ENCODE measurements at regions not wholly inside any gene's neighbourhood (a gene's known extent, or its start where the extent isn't known, plus 50 kb on each side); places are given as distances from the start of the nearest gene placed in this dataset.

DNA sequence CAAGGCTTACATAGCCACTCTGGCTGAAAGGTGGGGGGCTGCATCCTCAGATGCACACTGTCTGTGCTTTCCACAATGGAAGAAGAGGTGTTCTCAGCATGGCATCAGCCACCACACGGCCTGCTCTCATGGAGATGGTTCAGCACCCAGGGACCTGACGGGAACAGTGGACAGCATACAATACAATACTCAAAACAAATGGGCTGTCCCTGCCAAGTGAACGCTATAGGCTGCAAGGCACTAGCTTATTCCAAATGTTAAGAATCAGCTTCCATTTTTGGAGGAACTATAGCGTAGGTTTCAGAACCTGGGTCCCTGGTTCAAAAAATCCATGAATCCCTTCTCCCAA is 77.2 kb downstream of the ZNF608 start:
- Mint-ChIP-seq H3K9me3 (no peaks in the 10 kb centered on the region), H3K27me3 (ENCODE audit: low read depth) (no peaks in the 10 kb centered on the region), H3K27ac (peak overlapping the region; percentile 27 to 75 (median 32); a peak in 2 of 7 replicates), H3K4me3 (no peak overlapping the region; a peak in 1 of 5 replicates), H3K4me1 (peaks cover 73 to 84% of the 10 kb centered on the region in 2 experiments), H3K36me3 (ENCODE audit: insufficient read depth in 1 of 3, low read depth in 3 of 3) (peaks cover 3 to 8% (median 7%) of the 10 kb centered on the region in 3 experiments; a peak in 5 of 7 replicates)
- no peak overlapping the region for H3T11ph ChIP-seq (ENCODE audit: low read length)
- no peak overlapping the region for H2AFZ ChIP-seq (ENCODE audit: low read length)
- no peak overlapping the region for H2BK12ac ChIP-seq (ENCODE audit: insufficient read length, low read depth, low read length)
- no peak overlapping the region for H2AK5ac ChIP-seq (ENCODE audit: insufficient read length, low read length)
- H3K4ac ChIP-seq (ENCODE audit: low read depth, low read length), result no peak overlapping the region
- peaks cover 4% of the 10 kb centered on the region for H3K79me1 ChIP-seq (ENCODE audit: insufficient read depth, low read depth, low read length, poor library complexity, severe bottlenecking)
- H3K56ac ChIP-seq (ENCODE audit: insufficient read length, low read depth, low read length), result no peak overlapping the region
- 0 out of 2 replicates have a peak, but pooled peaks cover 1% of the 10 kb centered on the region for H3K27me3 ChIP-seq (ENCODE audit: insufficient read depth, low read length)
- no peaks in the 10 kb centered on the region for H3K23me2 ChIP-seq (ENCODE audit: insufficient read length, low read depth, low read length, poor library complexity, severe bottlenecking)
- H3K9me3 ChIP-seq (ENCODE audit: control insufficient read depth, low read depth, low read length), result no peaks in the 10 kb centered on the region
- DNase-seq, result no peak
- H2BK15ac ChIP-seq (ENCODE audit: low read depth, low read length), result no peak overlapping the region
- no peak overlapping the region for H3K18ac ChIP-seq (ENCODE audit: insufficient read length, low read depth, low read length)
- H3K27ac ChIP-seq (ENCODE audit: insufficient read length, low read depth, low read length), result no peak overlapping the region
- peaks cover 8% of the 10 kb centered on the region for H3K4me1 ChIP-seq (ENCODE audit: insufficient read depth, low read length)
- H3K79me2 ChIP-seq (ENCODE audit: insufficient read depth, low read length), result peaks cover 22% of the 10 kb centered on the region; the same call in 1 of the 2 replicates
- TF ChIP-seq CTCF (conservative IDR thresholded peaks at IDR 0.05), result no peak
- no peaks in the 10 kb centered on the region for H4K20me1 ChIP-seq (ENCODE audit: control insufficient read depth, insufficient read depth, insufficient read length)
- H3K14ac ChIP-seq (ENCODE audit: insufficient read depth, low read length), result no peak overlapping the region; the same call in 1 of the 2 replicates
- H3K4me2 ChIP-seq (ENCODE audit: insufficient read depth, insufficient read length, low read length), result no peak overlapping the region
- no peak overlapping the region for H2BK5ac ChIP-seq (ENCODE audit: insufficient read length, low read length)
- H2BK120ac ChIP-seq (ENCODE audit: low read depth, low read length, poor library complexity, severe bottlenecking), result no peak overlapping the region
- no CpG with 5 or more reads among the region's 4 CpGs for WGBS (ENCODE audit: extremely low coverage, insufficient read length, low lambda C conversion rate)
- peak overlapping the region; percentile 2 for H3K23ac ChIP-seq (ENCODE audit: insufficient read length, low read depth, low read length)
- H3K9ac ChIP-seq (ENCODE audit: extremely low read depth, insufficient read length, low read length), result no peak overlapping the region
- H4K8ac ChIP-seq (replicated peaks; ENCODE audit: insufficient read length, low read depth, low read length), result no peak overlapping the region
- H4K91ac ChIP-seq (ENCODE audit: insufficient read length, low read depth, low read length), result no peak overlapping the region
- no peak overlapping the region for H4K5ac ChIP-seq (ENCODE audit: insufficient read length, low read depth, low read length)
- no peak overlapping the region for H2BK20ac ChIP-seq (ENCODE audit: low read depth, low read length, poor library complexity, severe bottlenecking)
